ENCODE measurements at regions not wholly inside any gene's neighbourhood (a gene's known extent, or its start where the extent isn't known, plus 50 kb on each side); places are given as distances from the start of the nearest gene placed in this dataset.

DNA sequence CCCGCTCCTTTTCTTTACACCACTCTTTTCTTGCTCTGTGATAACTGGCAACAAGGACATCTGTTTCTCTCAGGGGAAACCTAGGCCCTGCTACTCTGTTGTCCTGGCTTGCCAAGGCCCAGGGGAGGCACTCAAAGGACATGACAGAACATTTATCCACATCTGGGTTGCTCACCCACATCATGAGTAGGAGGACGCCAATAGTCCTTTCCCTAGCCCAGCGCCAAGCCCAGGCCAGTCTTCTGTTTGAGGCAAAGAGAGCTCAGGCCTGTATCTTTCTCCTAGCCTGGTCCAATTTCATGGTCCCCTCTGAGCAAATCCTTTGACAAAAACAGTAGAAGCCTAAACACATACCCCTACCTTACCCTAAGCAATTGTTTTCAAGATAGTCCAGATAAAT is 366.8 kb upstream of the SGCD start (continued):
- TF ChIP-seq RBBP5 (IDR thresholded peaks at IDR 0.05; ENCODE audit: borderline replicate concordance, low read depth, low read length) (no peak), TAF7 (optimal IDR thresholded peaks at IDR 0.05; ENCODE audit: borderline replicate concordance, low read depth, low read length) (no peak), GTF2F1 (IDR thresholded peaks at IDR 0.05; ENCODE audit: borderline replicate concordance, low read depth, low read length) (no peak), BACH1 (IDR thresholded peaks at IDR 0.05; ENCODE audit: low read length) (no peak), SIN3A (conservative IDR thresholded peaks at IDR 0.05 in 1 of 2, IDR thresholded peaks at IDR 0.05 in 1 of 2; ENCODE audit: low read depth in 1 of 2, low read length in 2 of 2) (no peak), FOSL1 (IDR thresholded peaks at IDR 0.05; ENCODE audit: insufficient read depth, low read depth, low read length) (no peak)

All from H1 (cell line).